H1 (cell line): ENCODE measurements at regions not wholly inside any gene's neighbourhood (a gene's known extent, or its start where the extent isn't known, plus 50 kb on each side); places are given as distances from the start of the nearest gene placed in this dataset.

Source experiments
- ATF2 ChIP-seq: IDR thresholded peaks from 2 replicates; pipeline ENCODE4 v1.6.1; 2012; ENCODE audit warnings: low read length, inconsistent platforms
- CHD1 ChIP-seq: IDR thresholded peaks from 2 replicates; pipeline ENCODE4 v1.6.1; 2012; ENCODE audit warnings: low read depth, low read length, improper control_type of control experiment
- CTCF ChIP-seq, 3 experiments: IDR thresholded peaks; 1 replicate in 2 of 3; 2 replicates in 1 of 3; pipeline versions ENCODE4 v1.5.1 to v1.6.1; 2011; ENCODE audit warnings: low read length in 3 of 3, mild to moderate bottlenecking in 3 of 3, inconsistent platforms in 2 of 3, low read depth in 1 of 3, moderate library complexity in 1 of 3; ENCODE audit not compliant: insufficient read depth in 1 of 3; ENCODE audit errors: control extremely low read depth in 1 of 3
- EZH2 ChIP-seq: fragments of 200-600 bp; sonication (generic); IDR thresholded peaks from 2 replicates; pipeline ENCODE4 v1.7.1; 2012; ENCODE audit warnings: low read depth, mild to moderate bottlenecking, moderate library complexity, low read length, inconsistent platforms; ENCODE audit not compliant: severe bottlenecking
- NANOG ChIP-seq: IDR thresholded peaks from 2 replicates; pipeline ENCODE4 v1.6.1; 2011; ENCODE audit warnings: low read length, low read depth, mild to moderate bottlenecking, inconsistent platforms; ENCODE audit not compliant: insufficient read depth, poor library complexity, severe bottlenecking
- PHF8 ChIP-seq: fragments of 200-600 bp; sonication (generic); conservative IDR thresholded peaks from 2 replicates; pipeline ENCODE4 v1.7.1; 2012; ENCODE audit warnings: low read depth, mild to moderate bottlenecking, inconsistent platforms, low read length, moderate library complexity
- POLR2A ChIP-seq, 2 experiments: IDR thresholded peaks; 1 replicate in 1 of 2; 2 replicates in 1 of 2; pipeline ENCODE4 v1.6.1; 2011; ENCODE audit warnings: low read depth in 2 of 2, low read length in 2 of 2, mild to moderate bottlenecking in 2 of 2; ENCODE audit errors: control extremely low read depth in 1 of 2
- RBBP5 ChIP-seq: IDR thresholded peaks from 2 replicates; pipeline ENCODE4 v1.7.1; 2012; ENCODE audit warnings: low read depth, mild to moderate bottlenecking, inconsistent platforms, low read length, moderate library complexity, borderline replicate concordance
- TAF1 ChIP-seq: IDR thresholded peaks from 2 replicates; pipeline ENCODE4 v1.6.1; 2011; ENCODE audit warnings: mild to moderate bottlenecking, low read depth, low read length
- TEAD4 ChIP-seq: IDR thresholded peaks from 2 replicates; pipeline ENCODE4 v1.6.1; 2012; ENCODE audit warnings: low read depth, low read length, inconsistent platforms, mixed read lengths

DNA sequence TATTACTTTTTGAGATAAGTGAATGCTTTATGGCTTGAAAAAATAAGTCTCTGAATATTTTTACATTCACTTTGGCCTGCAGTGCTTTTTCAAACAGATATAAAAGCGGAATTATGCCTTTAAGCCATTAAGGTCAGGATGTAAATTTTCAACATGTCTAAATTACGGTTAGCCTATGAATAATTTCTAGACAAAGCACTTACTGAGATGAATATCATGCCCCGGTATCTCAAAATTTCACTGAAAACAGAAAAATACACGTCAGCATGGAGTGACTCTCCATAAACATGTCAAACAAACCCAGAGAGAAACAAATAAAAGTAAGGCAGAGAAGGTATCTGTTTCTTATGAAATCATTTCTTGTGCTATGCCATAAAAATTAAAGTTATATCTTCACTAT is 853.9 kb downstream of the KCNT2 start:
- TF ChIP-seq CTCF (IDR thresholded peaks at IDR 0.05; ENCODE audit: control extremely low read depth in 1 of 3, insufficient read depth in 1 of 3, low read depth in 1 of 3, low read length in 3 of 3) (no peak), RBBP5 (no peak), POLR2A (IDR thresholded peaks at IDR 0.05; ENCODE audit: control extremely low read depth in 1 of 2, low read depth in 2 of 2, low read length in 2 of 2) (no peak), NANOG (no peak), ATF2 (no peak), TEAD4 (no peak), PHF8 (no peak), CHD1 (no peak), TAF1 (no peak), EZH2 (no peak)
